Islet precursor cell (in vitro differentiated cells): ENCODE measurements at regions not wholly inside any gene's neighbourhood (a gene's known extent, or its start where the extent isn't known, plus 50 kb on each side); places are given as distances from the start of the nearest gene placed in this dataset.

Source experiments
- DNase-seq: peaks from one replicate; pipeline ENCODE4 v3.0.0-alpha.2; 2018

GRCh38 chr10:113329121-113329596, 223.7 kb upstream of the HABP2 start:
- DNase-seq: peak; percentile 69

GRCh38 chr10:113331961-113332360, 220.9 kb upstream of the HABP2 start:
- no peak for DNase-seq

DNA sequence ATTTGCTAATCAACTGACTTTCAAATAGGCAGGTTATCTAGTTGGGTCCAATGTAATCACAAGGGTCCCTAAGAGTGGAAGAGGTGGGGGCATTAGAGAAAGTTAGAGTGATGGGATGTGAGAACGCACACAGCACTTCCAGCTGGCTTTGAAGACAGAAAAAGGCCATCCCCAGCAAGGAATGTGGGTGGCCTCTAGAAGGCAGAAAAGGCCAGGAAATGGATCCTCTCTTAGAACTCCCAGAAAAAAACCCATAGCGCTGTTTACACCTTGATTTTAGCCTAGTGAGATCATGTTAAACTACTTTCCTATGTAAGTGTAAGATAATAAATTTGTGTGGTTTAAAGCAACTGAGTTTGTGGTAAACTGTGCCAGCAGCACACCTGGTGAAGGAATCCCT, 219.5 kb upstream of the HABP2 start:
- no peak for DNase-seq

GRCh38 chr10:113335592-113335991, 217.3 kb upstream of the HABP2 start:
- DNase-seq: no peak

GRCh38 chr10:113336549-113337130, 216.2 kb upstream of the HABP2 start:
- no peak for DNase-seq

- no peak for DNase-seq
Measured at GRCh38 chr10:113337142-113337541, 215.7 kb upstream of the HABP2 start.

- no peak for DNase-seq
Measured at GRCh38 chr10:113339121-113339520, 213.7 kb upstream of the HABP2 start.

- DNase-seq: no peak
Measured at GRCh38 chr10:113340282-113340681, 212.6 kb upstream of the HABP2 start.

- no peak for DNase-seq
Measured at GRCh38 chr10:113341138-113341537, 211.7 kb upstream of the HABP2 start.

DNA sequence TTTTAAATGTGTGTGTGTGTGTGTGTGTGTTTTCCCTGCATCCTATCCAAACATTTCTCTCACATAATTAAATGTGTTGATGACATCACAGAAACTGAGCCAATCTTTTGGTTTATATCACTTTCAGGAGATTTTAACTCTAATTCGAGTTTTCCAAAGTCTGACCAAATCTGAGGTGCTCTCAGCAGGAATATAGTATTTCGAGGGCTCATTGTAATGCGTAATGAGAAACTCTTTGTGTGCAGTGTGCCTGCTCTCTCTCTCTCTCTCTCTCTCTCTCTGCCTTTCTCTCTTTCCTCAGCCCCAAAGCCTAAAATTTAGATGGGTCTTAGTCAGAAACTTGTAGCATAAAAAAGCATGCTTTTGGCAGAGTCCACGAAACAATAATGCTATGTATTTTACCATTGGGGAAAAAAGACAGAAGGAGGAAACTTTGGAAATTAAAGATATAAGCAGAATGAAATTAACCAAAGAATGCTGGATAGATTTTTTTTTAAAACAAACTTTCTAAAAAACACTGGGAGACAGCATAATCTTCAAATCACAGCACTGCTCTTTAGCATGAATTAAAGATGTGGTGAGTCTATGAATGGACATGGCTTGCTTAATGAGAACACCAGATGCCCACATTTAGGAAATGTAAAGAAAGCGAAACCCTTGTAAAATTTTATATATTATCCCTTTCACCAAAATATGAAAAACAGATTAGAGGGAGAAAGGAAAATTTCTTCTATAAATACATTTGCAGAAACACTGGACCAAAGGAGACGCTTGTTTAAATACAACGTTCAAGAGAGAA, 206.8 kb upstream of the HABP2 start:
- no peak for DNase-seq

DNA sequence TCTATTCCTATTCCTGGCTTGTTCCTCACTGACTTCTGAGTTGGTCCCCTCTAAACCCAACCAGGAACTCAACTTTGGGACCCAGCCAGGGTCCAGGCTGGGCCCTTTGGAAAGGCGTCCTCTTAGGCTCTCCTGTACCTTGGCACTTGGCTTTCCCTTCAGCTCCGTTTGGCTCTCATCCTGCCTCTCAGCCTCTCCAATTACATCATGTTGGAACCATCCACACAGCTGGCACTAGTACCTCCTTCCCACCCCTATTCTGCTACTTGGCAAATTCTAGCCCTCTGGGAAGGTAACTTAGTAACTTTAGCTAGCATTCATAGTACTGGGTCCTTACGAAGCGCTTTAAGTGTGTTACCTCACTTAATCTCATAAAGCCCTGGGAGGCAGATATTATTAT, 205.3 kb upstream of the HABP2 start:
- peak; percentile 33 for DNase-seq

DNA sequence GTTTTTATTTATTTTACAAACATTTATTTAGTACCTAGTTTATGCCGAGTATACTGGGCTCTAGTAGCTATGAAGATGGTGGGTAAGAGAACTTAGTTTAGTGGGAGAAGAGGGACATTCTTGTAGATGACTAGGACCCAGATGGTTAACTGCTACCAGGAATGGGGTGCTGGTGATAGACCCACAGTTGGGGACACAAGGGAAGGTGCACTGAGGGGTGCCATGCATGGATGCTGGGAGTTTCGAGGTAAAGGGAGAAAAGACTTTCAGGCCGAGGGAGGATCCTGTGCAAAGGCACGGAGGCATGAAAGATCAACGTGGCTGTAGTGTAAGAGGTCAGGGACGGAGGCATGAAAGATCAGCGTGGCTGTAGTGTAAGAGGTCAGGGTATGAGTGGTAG, 204.2 kb upstream of the HABP2 start:
- DNase-seq: peak; percentile 22

DNA sequence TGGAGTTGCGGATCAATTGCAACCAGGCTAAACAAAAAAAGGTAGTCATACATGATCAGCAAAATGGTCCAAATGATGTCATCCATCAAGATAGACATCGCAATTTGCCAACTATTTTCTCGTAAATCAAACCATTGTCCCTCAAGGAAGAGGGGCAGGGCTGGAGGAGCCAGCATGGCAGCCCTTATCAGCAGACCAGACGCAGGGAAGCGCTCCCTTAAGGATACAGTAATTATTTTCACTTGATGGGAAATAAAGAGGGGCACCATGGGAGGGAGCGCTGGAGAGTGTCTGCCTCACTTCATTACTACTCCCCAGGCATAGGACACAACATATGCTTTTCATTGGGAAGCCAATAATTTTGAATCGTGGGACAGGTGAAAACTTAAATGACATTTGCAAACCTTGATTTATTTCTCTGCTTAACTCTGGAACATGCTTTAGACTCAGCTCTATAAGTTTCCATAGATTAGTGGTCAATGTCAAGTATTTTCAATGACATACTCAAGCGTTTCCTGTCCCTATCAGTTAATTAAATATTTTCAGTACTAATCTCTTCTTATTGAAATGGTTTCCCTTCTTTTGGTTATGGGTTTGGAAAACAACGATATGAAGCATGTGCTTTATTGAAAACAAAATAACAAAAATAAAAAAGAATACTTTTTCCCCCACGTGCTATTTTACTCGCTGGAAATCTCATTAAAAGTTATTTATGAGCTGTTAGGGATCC, 202.4 kb upstream of the HABP2 start:
- DNase-seq: peak; percentile 70

GRCh38 chr10:113354711-113355110, 198.1 kb upstream of the HABP2 start:
- DNase-seq: no peak

DNA sequence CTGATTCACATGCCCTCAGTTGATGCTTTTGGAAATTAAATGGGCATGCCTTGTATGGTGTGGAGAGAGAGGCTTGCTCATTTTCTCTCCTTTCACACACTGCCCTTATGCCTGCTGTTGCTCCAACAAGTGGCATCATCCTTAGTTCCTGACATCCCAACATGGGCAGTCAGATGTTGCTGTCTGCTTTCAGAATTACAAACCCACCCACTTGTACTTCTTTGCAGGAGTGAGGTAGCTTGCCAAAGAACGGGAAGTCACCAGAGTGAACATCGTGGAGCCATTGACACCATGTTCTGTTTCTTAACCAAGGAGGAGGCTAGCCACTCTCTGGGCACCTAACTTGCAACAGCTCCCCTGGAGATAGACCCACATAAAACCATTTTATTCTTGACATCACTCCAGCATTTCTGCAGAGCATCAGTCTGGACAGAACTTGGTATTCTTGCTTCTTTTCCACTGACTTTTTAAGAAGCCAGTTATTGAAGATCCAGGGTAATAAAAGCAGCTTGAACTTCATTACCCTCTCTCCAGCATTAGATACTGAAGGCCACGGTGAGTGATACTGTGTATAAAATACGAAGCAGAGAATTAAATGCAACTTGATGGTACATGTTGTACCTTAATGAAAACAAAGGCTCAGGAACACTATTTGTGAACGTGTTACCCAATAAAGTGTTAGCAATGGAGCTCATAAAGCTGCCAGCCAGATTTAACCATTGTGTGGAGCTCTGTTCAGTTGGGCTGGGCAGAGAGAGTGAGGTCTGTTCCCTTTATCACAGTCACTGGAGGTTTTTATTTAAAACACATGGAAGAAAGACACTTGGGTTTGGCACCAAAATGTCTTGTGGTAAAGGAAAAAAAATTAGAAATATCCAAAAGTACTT, 195.8 kb upstream of the HABP2 start:
- DNase-seq: peak; percentile 25

GRCh38 chr10:113357681-113358300, 195.1 kb upstream of the HABP2 start:
- peak; percentile 84 for DNase-seq

GRCh38 chr10:113359655-113360054, 193.2 kb upstream of the HABP2 start:
- peak; percentile 12 for DNase-seq

- DNase-seq: no peak
Measured at GRCh38 chr10:113360870-113361269, 192.0 kb upstream of the HABP2 start.

DNA sequence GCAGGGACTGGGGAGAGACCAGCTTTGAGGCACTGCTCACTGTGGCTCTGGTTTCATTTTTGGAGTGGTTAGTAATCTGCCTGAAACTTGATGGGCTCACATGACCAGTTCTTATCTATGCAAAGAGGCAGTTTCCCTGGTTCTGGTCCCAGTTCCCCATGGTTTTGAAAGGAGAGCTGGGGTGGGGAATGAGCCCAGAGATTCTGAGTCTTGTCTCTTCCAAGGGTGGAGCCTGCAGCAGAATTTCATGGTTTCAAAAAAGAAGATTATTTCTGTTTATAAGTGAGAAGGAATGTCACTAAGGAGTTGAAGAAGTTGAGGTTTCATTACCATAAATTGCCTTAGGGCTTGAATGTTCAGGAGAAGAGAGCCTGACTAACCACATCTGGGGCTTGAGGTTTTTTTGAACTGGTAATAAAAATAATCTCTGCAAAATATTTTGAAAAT, 190.2 kb upstream of the HABP2 start:
- DNase-seq: peak; percentile 77

GRCh38 chr10:113364227-113364626, 188.6 kb upstream of the HABP2 start:
- no peak for DNase-seq

- no peak for DNase-seq
Measured at GRCh38 chr10:113368666-113369364, 184.0 kb upstream of the HABP2 start.

- no peak for DNase-seq
Measured at GRCh38 chr10:113369365-113369694, 183.5 kb upstream of the HABP2 start.
